ENCODE measurements at regions not wholly inside any gene's neighbourhood (a gene's known extent, or its start where the extent isn't known, plus 50 kb on each side); places are given as distances from the start of the nearest gene placed in this dataset.

DNA sequence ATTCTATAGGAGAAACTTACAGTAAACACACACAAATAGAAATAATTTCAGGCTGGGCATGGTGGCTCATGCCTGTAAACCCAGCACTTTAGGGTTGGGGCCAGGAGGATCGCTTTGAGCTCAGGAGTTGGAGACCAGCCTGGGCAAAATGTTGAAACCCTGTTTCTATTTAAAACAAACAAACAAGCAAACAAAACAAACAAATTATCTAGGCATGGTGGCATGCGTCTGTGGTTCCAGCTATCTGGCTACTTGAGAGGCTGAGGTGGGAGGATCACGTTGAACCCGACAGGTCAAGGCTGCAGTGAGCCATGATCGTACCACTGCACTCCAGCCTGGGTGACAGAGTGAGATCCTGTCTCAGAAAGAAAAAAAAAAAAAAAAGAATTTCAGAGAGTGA, 64.0 kb downstream of the NHLRC1 start:
- CTCF ChIA-PET = interaction anchor here (1.5 kb wide), 1 partner anchor 9 kb away, joined by 5 read pairs; no protein-coding TSS in a partner anchor
- in situ Hi-C loops (cut with MboI; ENCODE audit: low sequenced_read_pairs) = no loop called here

More for the DNA sequence above, 64.0 kb downstream of the NHLRC1 start:
- H3K4me2 ChIP-seq (ENCODE audit: low read depth, low read length) = no peak overlapping the region
- no peak overlapping the region for H3K18ac ChIP-seq (ENCODE audit: low read depth, low read length)
- no peak overlapping the region for H2BK15ac ChIP-seq (ENCODE audit: low read depth, low read length)
- no peak overlapping the region for H3K56ac ChIP-seq (ENCODE audit: extremely low read depth, insufficient read depth, low read length)
- no peak overlapping the region for H2BK20ac ChIP-seq (ENCODE audit: low read depth, low read length)
- H2BK120ac ChIP-seq (ENCODE audit: low read depth, low read length) = no peak overlapping the region
- H3K23ac ChIP-seq (ENCODE audit: low read depth, low read length) = no peak overlapping the region
- H4K5ac ChIP-seq (ENCODE audit: low read depth, low read length) = no peak overlapping the region
- 80% methylated on average over 2 of the region's 5 CpGs; no CpG with 5 or more reads in 1 of the 2 experiments for WGBS, 2 experiments (ENCODE audit: extremely low coverage in 2 of 2, insufficient read length in 1 of 2)
- H3K9ac ChIP-seq (ENCODE audit: low read depth, low read length) = no peak overlapping the region
- H3K14ac ChIP-seq (replicated peaks; ENCODE audit: low read depth, low read length) = no peak overlapping the region
- TF ChIP-seq MAZ (IDR thresholded peaks at IDR 0.05; ENCODE audit: borderline replicate concordance, low read depth, low read length) (no peak), CHD1 (IDR thresholded peaks at IDR 0.05; ENCODE audit: low read depth, low read length) (no peak), RFX5 (IDR thresholded peaks at IDR 0.05; ENCODE audit: low read depth, low read length) (no peak), NFE2L2 (IDR thresholded peaks at IDR 0.05; ENCODE audit: low read depth, low read length) (no peak), MAFK (IDR thresholded peaks at IDR 0.05; ENCODE audit: low read depth, low read length) (no peak), RCOR1 (IDR thresholded peaks at IDR 0.05; ENCODE audit: insufficient replicate concordance, low read length) (no peak)
- dilution Hi-C loops (cut with HindIII; ENCODE audit: low sequenced_read_pairs, unreplicated experiment) = no loop called here
- no peak overlapping the region for H2BK5ac ChIP-seq (ENCODE audit: low read depth, low read length, poor library complexity, severe bottlenecking)
- H3K4me1 ChIP-seq (ENCODE audit: control insufficient read depth, insufficient read depth, low read length) = peaks cover 2% of the 10 kb centered on the region
- POLR2A ChIA-PET (ENCODE audit: unreplicated experiment) = no interaction called here
- H2AFZ ChIP-seq (replicated peaks; ENCODE audit: low read length, poor library complexity) = no peak overlapping the region
- H3K9me3 ChIP-seq (ENCODE audit: control insufficient read depth, insufficient read depth, low read length) = no peaks in the 10 kb centered on the region
- intact Hi-C loops (cut with micrococcal nuclease) = no loop called here
- H3K9me1 ChIP-seq (ENCODE audit: insufficient read depth, low read length) = no peaks in the 10 kb centered on the region
- BruUV-seq (replicated peaks) = no TSS peak
- no peak overlapping the region for H3K4me3 ChIP-seq (ENCODE audit: insufficient read depth, low read depth, low read length)
- H2AK5ac ChIP-seq (ENCODE audit: low read depth, low read length) = no peak overlapping the region
- no peak overlapping the region for H4K91ac ChIP-seq (ENCODE audit: insufficient read depth, low read depth, low read length)
- no peak for ATAC-seq (ENCODE audit: low read depth)
- no peak overlapping the region for H3K27ac ChIP-seq (ENCODE audit: insufficient read depth, low read length)
- H3K4ac ChIP-seq (ENCODE audit: low read depth, low read length) = no peak overlapping the region
- no peaks in the 10 kb centered on the region for H3K79me1 ChIP-seq (ENCODE audit: low read depth in 1 of 2, low read length in 2 of 2)
- DNase-seq = no peak
- no peak overlapping the region for H4K8ac ChIP-seq (ENCODE audit: low read depth in 2 of 2, low read length in 2 of 2)
- H4K20me1 ChIP-seq (ENCODE audit: insufficient read depth, low read length) = no peaks in the 10 kb centered on the region
- peaks cover 2% of the 10 kb centered on the region; the same call in 1 of the 2 replicates for H3K27me3 ChIP-seq (ENCODE audit: control insufficient read depth, insufficient read depth, low read length)
- H2AK9ac ChIP-seq (replicated peaks; ENCODE audit: low read depth, low read length, poor library complexity) = no peak overlapping the region
- H3K36me3 ChIP-seq (ENCODE audit: control insufficient read depth, insufficient read depth, low read length) = no peaks in the 10 kb centered on the region
